Left renal pelvis (tissue), 4 donors: ENCODE measurements at regions not wholly inside any gene's neighbourhood (a gene's known extent, or its start where the extent isn't known, plus 50 kb on each side); places are given as distances from the start of the nearest gene placed in this dataset.
A peak's percentile ranks its signal among the peaks of the same experiment; 100 is the strongest.
"Not testable (repeated sequence)": the region's sequence is repeated elsewhere in the genome, so short reads cannot be mapped to it uniquely, and the experiment has no call there.

Experiments used
- DNase-seq, 4 donors: peaks; one replicate each; pipeline ENCODE4 v3.0.0-alpha.2; 2013; ENCODE audit warnings: low read depth in 4 of 4, low spot score in 3 of 4

DNA sequence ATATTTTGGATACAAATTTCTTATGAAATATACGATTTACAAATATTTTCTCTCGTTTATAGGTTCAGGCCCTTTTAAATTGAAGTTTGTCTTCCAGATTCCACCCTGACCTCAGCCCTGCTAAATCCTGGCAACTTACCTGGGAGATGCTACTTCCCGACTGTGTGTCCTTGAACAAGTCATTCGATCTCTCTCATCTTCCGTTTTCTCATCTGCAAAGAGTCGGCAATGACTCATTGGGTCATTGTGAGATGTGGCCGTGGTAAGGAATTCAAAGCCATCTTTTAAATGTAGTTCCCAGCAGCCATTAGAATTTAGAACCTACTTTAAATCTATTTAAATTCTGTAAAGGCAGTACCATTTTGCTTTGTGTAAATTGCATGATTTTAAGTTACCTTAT lies 72.5 kb downstream of the LHX2 start:
- DNase-seq: no peak

DNA sequence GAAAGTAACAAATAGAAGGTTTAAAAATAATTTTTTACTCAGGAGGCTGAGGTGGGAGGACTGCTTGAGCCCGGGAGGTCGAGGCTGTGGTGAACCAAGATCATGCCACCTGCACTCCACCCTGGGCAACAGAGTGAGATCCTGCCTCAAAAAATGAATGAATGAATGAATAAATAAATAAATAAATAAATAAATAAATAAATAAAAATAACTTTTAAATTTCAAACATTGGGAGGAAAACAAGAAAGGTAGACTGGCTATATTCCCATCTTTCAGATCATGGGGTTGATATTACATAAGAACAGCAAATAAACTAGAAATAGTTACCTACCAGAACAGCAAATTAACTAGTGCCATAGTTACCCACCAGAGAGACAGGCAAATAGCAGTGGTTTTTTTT lies 75.7 kb downstream of the LHX2 start:
- DNase-seq: no peak

DNA sequence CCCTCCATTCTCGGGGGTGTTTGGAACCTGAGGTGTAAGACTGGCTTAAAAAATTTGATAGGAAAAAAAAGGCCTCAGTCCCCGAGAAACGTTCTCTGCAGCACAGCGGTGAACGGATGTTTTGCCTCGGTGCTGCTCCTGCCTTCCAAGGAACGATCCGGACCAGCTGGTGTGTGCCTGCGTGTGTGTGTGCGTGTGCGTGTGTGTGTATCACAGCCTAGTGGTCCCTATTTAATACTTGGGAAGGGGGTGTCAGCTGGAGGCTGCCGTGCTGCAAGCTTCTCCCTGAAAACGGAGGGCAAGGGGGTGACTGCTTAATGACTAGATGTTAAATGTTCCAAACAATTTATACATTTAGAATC lies 76.9 kb downstream of the LHX2 start:
- peak in 2 of 4 donors; percentile 2 to 11 for DNase-seq

DNA sequence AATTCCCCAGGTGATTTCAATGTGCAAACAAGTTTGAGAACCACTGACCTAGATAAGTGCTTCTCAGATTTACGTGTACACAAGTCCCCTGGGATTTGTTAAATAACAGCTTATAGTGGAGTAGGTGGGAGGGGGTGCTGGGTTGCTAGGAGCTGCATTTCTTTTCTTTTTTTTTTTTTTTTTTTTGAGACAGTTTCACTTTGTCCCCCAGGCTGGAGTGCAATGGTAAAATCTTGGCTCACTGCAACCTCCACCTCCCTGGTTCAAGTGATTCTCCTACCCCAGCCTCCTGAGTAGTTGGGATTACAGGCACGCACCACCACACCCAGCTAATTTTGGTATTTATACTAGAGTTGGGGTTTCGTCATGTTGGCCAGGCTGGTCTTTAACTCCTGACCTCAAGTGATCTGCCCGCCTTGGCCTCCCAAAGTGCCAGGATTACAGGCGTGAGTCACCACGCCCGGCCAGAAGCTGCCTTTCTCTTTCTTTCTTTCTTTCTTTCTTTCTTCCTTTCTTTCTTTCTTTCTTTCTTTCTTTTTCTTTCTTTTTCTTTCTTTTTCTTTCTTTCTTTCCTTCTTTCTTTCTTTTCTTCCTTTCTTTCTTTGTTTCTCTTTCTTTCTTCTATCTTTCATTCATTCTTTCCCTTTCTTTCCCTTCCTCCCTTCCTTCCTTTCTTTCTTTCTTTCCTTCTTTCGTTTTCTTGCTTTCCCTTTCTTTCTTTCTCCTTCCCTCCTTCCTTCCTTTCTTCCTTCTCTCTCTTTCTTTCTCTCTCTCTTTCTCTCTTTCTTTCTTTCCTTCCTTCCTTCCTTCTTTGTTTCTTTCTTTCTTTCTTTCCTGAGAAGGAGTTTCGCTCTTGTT lies 78.3 kb downstream of the LHX2 start:
- not testable (repeated sequence) for DNase-seq

DNA sequence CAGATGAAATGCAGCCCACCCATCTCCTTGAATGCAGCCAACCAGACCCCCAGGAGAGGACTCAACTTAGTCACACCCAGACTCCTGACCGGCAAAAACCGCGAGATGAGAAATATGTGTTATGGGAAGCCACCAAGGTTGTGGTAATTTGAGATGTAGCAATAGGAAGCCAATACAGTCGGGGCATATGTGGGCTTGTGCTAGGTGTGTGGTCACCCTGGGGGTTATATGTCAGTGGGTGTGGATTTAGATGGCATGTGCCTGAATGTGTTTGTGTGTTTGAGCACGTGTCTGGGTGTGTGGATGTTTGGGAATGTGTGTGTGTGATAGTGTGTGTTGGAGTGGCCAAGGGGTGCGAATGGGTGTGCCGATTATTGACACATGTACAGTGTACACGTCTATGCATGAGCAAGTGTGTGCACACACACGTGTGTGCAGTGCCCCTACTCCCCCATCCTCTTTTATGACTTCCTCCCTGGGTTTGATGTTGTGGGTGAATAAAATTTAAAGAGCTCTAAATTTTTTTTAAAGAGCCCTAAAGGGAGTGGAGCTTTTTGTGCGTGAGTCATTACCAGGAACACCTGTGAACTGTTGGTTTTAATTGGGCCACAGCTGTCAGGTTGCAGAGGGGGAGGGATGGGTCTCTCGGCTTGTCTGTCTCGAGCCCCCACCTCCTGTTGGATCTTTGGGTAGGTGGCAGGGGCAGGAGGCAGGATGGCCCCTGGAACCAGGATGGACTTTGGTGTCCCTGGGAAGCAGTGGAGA lies 86.8 kb downstream of the LHX2 start:
- no peak for DNase-seq

DNA sequence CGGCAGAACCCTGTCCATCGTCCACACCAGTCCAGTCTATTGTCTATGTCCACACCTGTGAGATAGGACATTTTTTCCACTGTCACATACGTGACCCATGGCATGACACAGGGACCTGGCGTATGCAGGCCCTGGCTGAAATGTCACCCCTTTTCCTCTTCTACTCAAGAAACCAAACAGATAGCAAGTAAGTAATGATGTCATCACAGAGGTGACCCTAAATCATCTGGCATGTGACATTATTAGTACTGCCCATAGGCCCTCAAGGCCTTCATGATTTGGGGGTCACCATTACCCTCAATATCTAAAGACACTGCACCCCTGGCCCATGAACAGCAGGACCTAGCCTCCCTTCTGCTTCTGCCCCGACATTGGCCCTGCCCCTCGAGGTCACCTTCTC lies 88.3 kb downstream of the LHX2 start:
- no peak for DNase-seq

DNA sequence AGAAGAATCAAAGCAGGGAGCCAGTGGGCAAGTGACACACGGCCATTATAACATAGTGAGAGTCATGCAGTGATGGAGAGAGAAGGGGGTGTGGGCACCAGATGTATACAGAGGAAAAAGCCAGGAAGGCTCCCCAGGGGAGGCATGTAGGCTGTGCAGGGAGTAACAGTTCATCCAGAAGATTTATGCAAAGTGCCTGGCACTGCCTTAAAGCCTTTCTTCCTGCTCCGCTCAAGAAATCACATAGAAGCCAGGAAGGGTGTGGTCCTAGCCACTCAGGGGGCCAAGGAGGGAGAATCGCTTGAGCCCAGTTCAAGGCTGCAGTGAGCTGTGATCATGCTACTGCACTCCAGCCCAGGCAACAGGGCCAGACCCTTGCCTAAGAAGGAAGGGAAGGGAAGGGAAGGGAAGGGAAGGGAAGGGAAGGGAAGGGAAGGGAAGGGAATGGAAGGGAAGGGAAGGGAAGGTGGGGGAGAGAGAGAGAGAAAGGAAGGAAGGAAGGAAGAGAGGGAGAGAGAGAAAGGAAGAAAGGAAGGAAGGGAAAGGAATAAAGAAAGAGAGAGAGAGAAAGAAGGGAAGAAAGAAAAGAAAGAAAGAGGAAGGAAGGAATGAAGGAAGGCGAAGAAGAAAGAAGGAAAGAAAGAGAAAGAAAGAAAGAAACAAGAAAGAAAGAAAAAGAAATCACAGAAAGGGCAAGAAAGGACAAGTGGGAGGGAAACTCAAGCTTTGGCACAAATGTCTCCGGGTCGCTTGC lies 89.8 kb downstream of the LHX2 start:
- no peak for DNase-seq

DNA sequence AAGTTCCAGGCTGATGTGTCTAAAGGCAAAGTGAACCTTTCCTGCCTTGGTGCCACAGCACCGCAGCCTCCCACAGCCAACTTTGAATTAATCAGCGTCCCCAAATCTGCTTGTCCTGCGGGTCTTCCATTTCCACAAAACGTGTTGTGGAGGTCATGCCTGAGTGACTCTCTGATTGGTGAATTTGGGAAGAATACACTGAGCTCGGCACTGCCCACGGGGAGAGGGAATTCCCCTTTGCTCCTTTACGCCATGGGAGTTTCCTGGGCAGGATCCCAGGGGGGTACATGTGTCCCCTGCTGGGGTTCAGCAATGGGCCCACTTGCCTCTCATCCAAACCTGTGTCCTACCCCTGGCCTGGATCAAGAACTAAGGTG lies 90.4 kb downstream of the LHX2 start:
- no peak for DNase-seq

DNA sequence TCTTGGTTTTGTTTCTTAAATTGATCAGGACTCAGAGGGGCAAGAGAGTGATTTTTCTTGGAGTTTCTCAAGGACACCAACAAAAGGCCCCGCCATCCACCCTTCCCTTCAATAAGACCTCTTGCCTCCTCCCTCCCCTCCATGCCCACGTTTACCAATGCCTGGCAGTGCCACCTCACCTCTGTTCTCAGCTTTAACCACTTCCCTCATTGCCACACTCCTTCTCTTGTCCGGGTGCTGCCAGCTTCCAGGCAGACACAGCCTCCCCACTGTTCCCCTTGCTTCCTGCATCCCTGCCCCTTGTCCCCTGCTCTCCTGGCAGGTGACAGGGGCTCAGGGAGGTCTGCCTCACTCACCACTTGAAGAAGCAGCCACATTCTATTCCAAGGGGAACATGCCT lies 90.8 kb downstream of the LHX2 start:
- no peak for DNase-seq

DNA sequence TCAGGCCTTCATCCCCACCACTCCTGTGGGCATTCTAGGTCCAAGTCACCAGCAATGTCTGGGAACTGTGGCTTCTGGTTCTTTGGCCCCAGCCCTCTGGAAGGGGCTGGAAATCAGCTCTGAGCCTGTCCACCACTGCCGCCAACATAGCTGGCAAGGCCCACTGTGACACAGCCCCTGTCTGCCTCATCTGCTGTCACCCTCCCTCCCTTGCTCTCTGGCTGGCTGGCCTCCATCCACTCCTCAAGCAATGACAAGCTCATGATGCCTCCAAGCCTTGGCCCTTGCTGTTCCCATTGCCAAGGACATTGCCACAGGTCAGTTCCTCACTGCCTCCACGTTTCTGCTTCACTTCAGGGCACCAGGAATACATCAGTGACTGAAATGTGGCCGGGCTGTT lies 93.7 kb downstream of the LHX2 start:
- DNase-seq: no peak

DNA sequence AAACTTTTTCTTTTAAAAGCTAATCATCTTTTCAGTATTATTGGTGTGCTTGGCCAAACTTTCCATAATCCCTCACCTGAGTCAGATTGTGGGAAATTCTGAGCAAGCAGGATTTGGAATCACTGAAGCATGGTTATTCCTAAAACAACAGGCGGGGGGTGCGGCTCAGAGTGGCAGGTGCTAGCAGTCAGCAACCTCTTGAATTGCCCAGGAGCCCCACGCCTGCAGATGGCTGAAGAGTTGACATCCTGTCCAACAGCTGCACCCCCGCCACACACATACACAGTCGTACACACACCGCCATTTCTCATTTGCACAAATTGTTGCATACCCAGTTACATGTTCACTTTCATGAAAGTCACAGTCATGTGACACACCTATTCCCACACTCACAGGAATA lies 96.6 kb downstream of the LHX2 start:
- DNase-seq: no peak

DNA sequence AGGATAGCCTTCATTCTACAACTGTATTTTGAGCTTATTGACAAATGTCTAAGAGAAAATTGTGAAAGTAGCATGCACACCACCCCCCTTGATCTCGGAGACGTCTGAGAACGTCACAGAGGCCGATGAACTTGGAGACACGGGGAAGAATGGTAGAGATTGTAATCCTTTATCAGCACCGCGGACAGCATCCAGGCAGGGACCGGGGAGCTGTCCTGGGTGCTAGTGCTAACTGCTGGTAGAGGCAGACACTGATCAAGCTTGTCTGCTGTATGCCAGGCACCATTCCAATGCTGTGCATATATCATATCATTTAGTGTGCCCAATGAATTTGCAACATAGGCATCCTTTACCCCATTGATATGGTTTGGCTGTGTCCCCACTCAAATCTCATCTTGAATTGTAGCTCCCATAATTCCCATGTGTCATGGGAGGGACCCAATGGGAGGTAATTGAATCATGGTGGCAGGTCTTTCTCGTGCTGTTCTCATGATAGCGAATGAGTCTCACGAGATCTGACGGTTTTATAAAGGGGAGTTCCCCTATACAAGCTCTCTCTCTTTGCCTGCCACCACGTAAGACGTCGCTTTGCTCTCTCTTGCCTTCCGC lies 98.8 kb downstream of the LHX2 start:
- peak; percentile 64 to 75 (median 66) for DNase-seq

DNA sequence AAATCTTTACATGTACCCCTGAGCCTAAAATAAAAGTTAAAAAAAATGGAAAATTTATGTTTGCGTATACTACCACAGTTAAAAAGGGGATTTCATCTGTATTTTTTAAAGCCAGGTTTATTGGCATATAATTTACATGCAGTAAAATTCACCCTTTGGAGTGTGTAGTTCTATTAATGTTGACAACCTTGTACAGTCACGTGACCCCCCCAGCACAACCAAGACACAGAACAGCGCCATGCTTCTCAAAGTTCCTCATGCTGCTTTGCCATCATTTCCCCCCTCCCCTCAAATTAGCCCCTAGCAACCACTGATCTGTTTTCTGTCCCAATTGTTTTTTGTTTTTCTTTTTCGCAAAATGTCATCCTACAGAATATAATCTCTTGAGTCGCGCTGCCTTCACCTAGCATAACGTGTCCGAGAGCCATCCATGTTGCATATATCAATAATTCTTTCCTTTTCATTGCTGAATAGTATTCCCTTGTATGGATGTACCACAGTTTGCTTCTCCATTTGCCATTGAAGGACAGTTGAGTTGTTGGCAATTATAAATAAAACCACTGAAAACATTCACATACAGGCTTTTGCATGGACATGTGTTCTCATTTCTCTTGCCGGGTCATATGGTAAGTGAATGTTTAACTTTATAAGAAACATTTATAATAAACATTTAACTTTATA lies 105.3 kb downstream of the LHX2 start:
- DNase-seq: no peak

DNA sequence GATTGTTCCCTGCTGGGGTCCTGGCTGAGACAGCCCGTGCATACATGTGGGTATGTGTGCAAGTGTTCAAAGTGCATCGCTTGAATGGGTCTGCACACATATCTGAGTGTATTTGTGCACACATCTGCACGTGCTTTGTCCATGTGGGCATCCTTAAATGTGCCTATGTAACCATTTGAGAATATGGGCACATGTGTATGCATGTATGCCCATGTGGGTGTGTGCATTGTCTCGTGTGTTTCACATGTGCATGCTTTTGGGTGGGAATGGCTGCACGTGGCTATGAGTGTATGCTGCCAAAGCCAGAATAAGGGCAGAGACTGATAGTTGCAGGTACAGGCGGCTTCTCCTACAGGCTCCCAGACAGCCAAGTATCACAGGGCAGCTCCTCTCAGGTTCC lies 107.3 kb downstream of the LHX2 start:
- no peak for DNase-seq

DNA sequence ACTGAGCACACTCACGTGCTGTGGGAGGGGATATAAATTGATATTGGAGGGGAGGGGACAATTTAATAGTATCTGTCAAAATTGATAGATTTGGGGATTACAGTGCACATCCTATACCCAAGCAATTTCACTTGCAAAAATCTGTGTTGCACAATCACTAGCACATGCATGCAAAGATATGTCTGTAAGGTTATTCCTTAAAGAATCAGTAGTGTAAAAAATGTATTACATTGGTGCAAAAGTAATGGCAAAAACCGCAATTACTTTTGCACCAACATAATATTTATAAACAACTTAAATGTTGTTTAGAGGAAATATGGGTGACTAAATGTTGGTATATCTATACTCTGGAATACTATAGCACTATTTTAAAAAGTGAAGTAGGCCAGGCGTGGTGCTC lies 108.7 kb downstream of the LHX2 start:
- DNase-seq: no peak

DNA sequence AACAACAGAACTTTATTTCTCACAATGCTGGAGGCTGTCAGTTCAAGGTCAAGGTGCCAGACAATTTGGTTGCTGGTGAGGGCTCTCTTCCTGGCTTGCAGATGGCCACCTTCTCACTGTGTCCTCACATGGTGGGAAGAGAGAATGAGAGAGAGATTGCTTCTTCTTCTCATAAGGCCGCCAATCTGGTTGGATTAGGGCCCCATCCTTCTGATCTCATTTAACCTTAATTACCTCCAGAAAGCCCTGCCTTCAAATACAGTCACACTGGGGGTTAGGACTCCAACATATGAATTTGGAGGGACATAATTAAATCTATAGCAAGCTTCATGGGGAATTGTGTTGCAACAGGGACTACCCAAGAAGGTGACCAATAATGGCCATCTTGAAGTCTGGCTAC lies 110.2 kb downstream of the LHX2 start:
- DNase-seq: no peak

DNA sequence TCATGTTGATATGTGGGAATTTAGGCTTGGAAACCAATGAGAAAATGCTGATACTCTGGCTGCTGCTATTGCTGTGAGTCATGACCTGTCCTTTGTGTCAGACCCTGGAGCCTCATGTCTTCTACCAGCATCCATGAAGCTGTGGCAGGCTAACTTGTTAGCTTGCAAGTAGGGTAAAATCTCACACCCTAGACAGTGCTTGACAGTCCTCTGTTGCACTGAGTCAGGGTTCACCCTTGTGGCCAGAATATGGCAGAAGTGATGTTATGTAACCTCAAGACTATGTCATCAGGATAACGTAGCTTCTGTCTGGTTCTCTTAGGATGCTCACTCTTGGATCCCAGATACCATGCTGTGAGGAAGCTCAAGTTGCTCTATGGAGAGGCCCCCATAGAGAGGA lies 110.8 kb downstream of the LHX2 start:
- DNase-seq: no peak

DNA sequence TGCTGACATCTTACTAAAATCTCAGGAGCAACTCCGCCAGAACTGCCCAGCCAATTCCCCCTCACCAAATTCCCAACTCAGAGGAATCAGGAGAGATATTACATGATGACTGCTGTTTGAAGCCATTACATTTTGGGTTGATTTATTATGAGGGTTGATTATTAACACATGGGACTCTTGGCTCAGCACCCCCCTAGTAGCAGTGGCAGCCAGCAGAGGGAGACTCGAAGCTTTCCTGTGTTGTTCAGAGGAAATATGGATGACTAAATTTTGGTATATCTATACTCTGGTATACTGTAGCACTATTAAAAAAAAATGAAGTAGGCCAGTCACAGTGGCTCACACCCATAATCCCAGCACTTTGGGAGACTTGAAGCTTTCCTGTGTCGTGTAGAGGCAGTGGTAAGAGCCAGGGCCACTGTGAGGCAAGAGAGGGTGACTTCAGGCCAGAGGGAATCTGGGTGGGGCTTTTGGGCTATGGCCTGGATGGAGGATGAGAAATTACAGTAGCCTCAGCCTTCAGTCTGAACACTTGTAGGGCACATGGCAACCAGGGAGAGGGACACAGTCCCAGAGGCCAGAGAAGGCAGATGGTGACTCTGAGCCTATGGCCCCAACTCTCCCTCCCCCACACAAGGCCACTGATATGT lies 111.4 kb downstream of the LHX2 start:
- no peak for DNase-seq

DNA sequence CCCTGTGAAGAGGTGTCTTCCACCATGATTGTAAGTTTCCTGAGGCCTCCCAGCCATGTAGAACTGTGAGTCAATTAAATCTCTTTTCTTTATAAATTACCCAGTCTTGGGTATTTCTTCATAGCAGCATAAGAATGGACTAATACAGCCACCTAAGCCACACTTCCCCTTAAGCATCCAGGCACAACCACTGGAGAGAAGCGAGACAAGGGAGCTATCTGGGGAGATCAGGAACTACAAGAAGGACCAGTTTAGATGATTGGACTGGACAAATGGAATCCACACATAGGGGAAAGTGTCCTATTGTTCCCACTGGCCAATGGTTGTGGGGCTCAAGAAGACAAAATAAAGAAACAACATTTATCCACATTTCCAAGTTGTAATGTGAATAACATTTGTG lies 112.1 kb downstream of the LHX2 start:
- DNase-seq: not testable (repeated sequence)
